GM13977 (cell line): ENCODE measurements at regions not wholly inside any gene's neighbourhood (a gene's known extent, or its start where the extent isn't known, plus 50 kb on each side); places are given as distances from the start of the nearest gene placed in this dataset.

Source experiments
- DNase-seq: peaks from one replicate; pipeline ENCODE4 v3.0.0; 2012; ENCODE audit warnings: low spot score
- CTCF ChIP-seq: IDR thresholded peaks from 2 replicates; pipeline ENCODE4 v1.5.1; 2012; ENCODE audit warnings: mild to moderate bottlenecking, control low read depth; ENCODE audit not compliant: insufficient read depth; ENCODE audit errors: extremely low read depth, missing control alignments
- in situ Hi-C: fragments of 300-500 bp; cut with MboI; formaldehyde crosslinking; loops from one replicate; pipeline ENCODE4 v1.12.0; 2022; ENCODE audit warnings: low sequenced_read_pairs, low pct_unique_long_range_greater_than_20kb, mixed read lengths, inconsistent platforms; ENCODE audit not compliant: unreplicated experiment

DNA sequence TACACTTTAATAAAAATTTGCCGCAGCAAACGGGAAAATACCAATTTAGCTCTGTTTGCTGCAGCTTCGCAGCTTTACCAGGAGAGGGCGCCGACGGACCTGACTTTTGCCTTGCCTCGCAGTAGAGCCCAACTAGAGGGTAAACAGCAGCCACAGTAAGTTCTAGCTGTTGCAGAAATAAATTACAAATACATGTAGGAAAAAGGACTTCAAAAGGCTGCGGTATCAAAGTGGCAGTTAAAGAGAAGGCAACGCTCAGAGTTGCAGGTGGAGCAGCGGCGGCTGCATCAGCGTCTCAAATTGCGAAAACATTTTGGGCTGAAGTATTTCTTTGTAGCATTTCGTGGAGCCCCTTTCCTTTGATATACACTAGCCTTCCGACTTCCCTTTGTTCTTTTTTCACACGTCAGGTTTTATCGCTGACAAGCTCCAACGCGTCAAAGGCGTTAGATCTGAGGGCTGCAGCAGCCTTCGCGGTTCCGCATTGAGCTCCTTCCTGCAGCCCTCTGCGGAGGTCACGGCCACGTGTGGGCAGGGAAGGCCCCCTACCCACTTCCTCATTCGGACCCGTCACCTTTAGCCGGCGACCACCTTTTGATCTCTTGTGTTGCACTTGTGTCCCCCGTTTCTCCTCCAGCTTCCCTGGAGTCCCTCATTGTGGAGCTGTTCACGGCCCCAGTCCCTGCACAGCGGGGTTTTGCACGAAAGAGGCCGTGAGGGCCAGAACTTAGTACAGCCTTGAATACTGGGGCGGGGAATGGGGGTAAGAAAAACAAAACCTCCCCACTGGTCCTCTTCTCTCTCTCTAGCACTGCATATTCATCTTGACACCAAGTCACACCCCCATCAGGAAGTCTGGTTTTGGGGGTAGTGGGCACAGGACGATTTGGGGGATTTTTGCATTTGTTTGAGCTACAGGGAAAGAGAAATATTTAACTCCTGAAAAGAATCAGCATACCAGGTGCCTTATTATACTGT is 72.8 kb downstream of the S1PR1 start:
- TF ChIP-seq CTCF = peak; percentile 89
- in situ Hi-C loops = loop anchor here (5.0 kb wide), 1 partner anchor 123 kb away; no protein-coding TSS in a partner anchor
- DNase-seq = peak; percentile 37

- no peak for DNase-seq
- in situ Hi-C loops = loop anchor here (5.0 kb wide), 1 partner anchor 122 kb away; no protein-coding TSS in a partner anchor
- no peak for TF ChIP-seq CTCF
Measured at GRCh38 chr1:101310506-101310905, 73.7 kb downstream of the S1PR1 start.

- in situ Hi-C loops = loop anchor here (5.0 kb wide), 1 partner anchor 121 kb away; no protein-coding TSS in a partner anchor
- no peak for TF ChIP-seq CTCF
- DNase-seq = no peak
Measured at GRCh38 chr1:101311146-101311920, 74.5 kb downstream of the S1PR1 start.

GRCh38 chr1:101312147-101312546 is 75.3 kb downstream of the S1PR1 start:
- DNase-seq = no peak
- no peak for TF ChIP-seq CTCF
- in situ Hi-C loops = loop anchor here (5.0 kb wide), 1 partner anchor 120 kb away; no protein-coding TSS in a partner anchor

- in situ Hi-C loops = loop anchor here (5.0 kb wide), 1 partner anchor 119 kb away; no protein-coding TSS in a partner anchor
- TF ChIP-seq CTCF = no peak
- no peak for DNase-seq
Measured at GRCh38 chr1:101313356-101313755, 76.5 kb downstream of the S1PR1 start.

GRCh38 chr1:101314244-101314643 is 77.4 kb downstream of the S1PR1 start:
- DNase-seq = peak; percentile 42
- in situ Hi-C loops = loop anchor here (5.0 kb wide), 1 partner anchor 118 kb away; no protein-coding TSS in a partner anchor
- no peak for TF ChIP-seq CTCF
